ENCODE measurements at regions not wholly inside any gene's neighbourhood (a gene's known extent, or its start where the extent isn't known, plus 50 kb on each side); places are given as distances from the start of the nearest gene placed in this dataset.

DNA sequence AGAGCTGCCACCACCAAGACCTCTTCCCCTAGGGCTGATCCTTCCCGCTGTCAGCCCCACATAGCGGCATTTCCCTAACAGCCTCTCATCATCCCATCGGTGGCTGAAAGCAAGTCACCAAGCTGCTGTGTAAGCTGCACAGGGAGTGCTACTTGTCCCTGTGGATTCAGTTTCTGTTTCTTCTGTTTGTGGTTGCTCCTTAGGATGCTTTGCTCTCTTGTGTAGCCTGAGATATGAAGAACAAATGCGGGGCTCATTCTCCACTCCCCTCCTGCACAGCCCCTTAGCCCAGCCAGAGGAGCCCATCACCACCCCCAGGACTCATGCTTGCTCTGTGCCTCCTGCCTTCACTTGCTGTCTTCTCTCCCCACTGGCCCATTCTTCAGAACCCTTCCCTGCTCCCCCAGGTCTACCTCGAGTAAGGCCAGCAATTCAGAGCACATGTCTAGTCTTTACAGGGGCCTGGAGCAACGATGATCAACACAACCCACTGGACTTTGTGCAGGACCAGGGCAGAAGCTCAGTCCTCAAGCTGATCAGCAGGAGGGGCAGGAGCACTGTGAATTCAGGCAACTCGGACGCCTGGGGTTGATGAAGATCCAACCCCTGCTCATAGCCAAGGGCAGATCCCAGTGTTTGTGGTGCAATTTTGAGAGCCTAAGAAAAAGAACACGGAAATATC, 82.6 kb upstream of the GALNT2 start:
- TF ChIP-seq NFIC (IDR thresholded peaks at IDR 0.05) (no peak), FOXM1 (IDR thresholded peaks at IDR 0.05; ENCODE audit: borderline replicate concordance, low read depth) (no peak), CREB1 (IDR thresholded peaks at IDR 0.05; ENCODE audit: low read depth) (no peak), CEBPB (IDR thresholded peaks at IDR 0.05) (no peak), ZBTB7A (IDR thresholded peaks at IDR 0.05; ENCODE audit: low read depth) (no peak), RAD21 (IDR thresholded peaks at IDR 0.05; ENCODE audit: low read depth) (no peak), TEAD4 (IDR thresholded peaks at IDR 0.05) (no peak), YY1 (IDR thresholded peaks at IDR 0.05; ENCODE audit: low read depth) (no peak), EP300 (IDR thresholded peaks at IDR 0.05; ENCODE audit: borderline replicate concordance) (no peak), TAF1 (IDR thresholded peaks at IDR 0.05; ENCODE audit: low read depth) (no peak), EGR1 (IDR thresholded peaks at IDR 0.05) (no peak), TCF12 (IDR thresholded peaks at IDR 0.05; ENCODE audit: low read depth) (no peak)
- TF ChIP-seq, protein P1, sequence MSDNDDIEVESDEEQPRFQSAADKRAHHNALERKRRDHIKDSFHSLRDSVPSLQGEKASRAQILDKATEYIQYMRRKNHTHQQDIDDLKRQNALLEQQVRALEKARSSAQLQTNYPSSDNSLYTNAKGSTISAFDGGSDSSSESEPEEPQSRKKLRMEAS (IDR thresholded peaks at IDR 0.05) = no peak
- TF ChIP-seq, protein P2, sequence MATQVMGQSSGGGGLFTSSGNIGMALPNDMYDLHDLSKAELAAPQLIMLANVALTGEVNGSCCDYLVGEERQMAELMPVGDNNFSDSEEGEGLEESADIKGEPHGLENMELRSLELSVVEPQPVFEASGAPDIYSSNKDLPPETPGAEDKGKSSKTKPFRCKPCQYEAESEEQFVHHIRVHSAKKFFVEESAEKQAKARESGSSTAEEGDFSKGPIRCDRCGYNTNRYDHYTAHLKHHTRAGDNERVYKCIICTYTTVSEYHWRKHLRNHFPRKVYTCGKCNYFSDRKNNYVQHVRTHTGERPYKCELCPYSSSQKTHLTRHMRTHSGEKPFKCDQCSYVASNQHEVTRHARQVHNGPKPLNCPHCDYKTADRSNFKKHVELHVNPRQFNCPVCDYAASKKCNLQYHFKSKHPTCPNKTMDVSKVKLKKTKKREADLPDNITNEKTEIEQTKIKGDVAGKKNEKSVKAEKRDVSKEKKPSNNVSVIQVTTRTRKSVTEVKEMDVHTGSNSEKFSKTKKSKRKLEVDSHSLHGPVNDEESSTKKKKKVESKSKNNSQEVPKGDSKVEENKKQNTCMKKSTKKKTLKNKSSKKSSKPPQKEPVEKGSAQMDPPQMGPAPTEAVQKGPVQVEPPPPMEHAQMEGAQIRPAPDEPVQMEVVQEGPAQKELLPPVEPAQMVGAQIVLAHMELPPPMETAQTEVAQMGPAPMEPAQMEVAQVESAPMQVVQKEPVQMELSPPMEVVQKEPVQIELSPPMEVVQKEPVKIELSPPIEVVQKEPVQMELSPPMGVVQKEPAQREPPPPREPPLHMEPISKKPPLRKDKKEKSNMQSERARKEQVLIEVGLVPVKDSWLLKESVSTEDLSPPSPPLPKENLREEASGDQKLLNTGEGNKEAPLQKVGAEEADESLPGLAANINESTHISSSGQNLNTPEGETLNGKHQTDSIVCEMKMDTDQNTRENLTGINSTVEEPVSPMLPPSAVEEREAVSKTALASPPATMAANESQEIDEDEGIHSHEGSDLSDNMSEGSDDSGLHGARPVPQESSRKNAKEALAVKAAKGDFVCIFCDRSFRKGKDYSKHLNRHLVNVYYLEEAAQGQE (IDR thresholded peaks at IDR 0.05; ENCODE audit: low read depth) = no peak
- TF ChIP-seq, protein P3, sequence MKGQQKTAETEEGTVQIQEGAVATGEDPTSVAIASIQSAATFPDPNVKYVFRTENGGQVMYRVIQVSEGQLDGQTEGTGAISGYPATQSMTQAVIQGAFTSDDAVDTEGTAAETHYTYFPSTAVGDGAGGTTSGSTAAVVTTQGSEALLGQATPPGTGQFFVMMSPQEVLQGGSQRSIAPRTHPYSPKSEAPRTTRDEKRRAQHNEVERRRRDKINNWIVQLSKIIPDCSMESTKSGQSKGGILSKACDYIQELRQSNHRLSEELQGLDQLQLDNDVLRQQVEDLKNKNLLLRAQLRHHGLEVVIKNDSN (IDR thresholded peaks at IDR 0.05) = no peak

DNA sequence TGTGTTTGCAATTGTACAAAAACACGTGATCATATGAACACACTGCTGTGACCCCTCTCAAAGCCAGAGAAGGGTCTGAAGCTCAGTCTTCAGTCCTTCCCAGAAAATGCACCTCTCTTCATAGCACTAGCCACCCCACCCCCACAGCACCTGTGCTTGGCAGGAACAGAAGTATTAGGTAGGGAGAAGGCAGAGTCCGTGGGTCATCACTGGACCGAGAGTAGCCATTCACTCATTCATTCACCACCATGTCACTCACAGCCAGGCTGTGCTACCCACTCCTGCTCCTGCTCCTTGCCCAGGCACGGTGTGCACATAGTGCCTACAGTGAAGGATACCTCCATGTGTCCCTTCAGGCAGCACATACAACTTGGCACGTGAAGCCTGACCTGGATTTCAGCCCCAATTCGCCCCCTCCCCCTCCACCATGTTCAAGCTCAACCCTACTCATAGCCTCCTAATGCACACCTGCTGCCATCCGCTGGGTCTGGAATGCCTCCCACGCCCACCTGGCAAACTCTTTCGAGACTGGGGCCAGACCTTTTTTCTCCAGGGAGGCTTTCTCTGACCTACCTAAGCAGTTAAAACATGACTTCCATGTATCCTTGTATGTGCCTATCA, 81.9 kb upstream of the GALNT2 start:
- TF ChIP-seq, protein P2 (IDR thresholded peaks at IDR 0.05; ENCODE audit: low read depth) = no peak
- TF ChIP-seq RAD21 (IDR thresholded peaks at IDR 0.05; ENCODE audit: low read depth) = no peak

DNA sequence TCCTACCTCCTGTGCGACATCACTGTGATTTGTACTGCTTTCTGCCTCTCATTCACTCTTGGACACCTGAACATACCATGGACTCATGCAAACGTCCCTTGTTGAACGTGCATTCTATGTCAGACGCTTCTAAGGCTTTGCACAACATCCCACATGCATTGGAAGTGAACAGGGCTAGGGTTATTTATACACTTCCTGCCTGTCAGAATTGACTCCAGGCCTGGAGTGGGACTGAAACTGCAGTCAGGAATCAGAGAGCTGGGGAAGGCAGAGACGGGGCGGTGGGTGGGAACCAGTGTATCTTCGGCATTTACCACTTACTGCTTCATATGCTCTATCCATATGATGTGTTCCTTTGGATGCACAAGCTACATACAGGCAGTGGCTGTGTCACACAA, 81.4 kb upstream of the GALNT2 start:
- TF ChIP-seq ZBTB7A (IDR thresholded peaks at IDR 0.05; ENCODE audit: low read depth) (no peak), TAF1 (IDR thresholded peaks at IDR 0.05; ENCODE audit: low read depth) (no peak), FOXM1 (IDR thresholded peaks at IDR 0.05; ENCODE audit: borderline replicate concordance, low read depth) (no peak), NFIC (IDR thresholded peaks at IDR 0.05) (no peak), TEAD4 (IDR thresholded peaks at IDR 0.05) (no peak), TCF12 (IDR thresholded peaks at IDR 0.05; ENCODE audit: low read depth) (no peak), CEBPB (IDR thresholded peaks at IDR 0.05) (no peak), EP300 (IDR thresholded peaks at IDR 0.05; ENCODE audit: borderline replicate concordance) (no peak)
- TF ChIP-seq, protein P2 (IDR thresholded peaks at IDR 0.05; ENCODE audit: low read depth) = no peak
- TF ChIP-seq, protein P3 (IDR thresholded peaks at IDR 0.05) = no peak
- TF ChIP-seq, protein P1 (IDR thresholded peaks at IDR 0.05) = no peak

DNA sequence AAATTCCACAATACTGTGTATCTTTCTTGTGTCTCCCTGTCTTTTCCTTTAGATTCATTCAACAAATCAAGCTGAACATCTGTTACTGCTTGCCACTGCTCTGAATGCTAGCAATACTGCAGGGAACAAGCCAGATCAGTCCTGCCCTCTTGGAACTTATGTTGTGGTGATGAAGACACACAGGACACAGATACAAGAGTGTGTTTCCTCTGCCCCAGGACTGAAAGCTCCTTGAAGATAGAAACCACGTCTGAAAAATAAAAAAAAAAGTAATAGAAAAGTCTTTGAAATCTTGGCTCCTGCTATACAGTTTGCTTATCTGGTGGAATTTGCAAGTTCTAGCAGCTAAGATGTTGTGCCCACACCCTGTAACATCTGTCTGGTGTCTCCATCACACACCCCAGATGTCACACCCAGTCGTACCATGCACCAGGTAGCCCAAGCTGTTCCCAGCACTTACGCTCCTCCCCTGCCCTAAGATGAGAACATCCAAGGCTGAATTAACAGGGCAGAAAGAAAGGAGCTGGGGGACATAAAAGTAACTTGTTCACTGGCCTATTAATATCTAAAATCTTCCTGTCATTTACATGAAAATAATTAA, 80.2 kb upstream of the GALNT2 start:
- TF ChIP-seq NFIC (IDR thresholded peaks at IDR 0.05) (no peak), RAD21 (IDR thresholded peaks at IDR 0.05; ENCODE audit: low read depth) (no peak), FOXM1 (IDR thresholded peaks at IDR 0.05; ENCODE audit: borderline replicate concordance, low read depth) (no peak), TEAD4 (IDR thresholded peaks at IDR 0.05) (no peak), CEBPB (IDR thresholded peaks at IDR 0.05) (no peak), EGR1 (IDR thresholded peaks at IDR 0.05) (no peak), EP300 (IDR thresholded peaks at IDR 0.05; ENCODE audit: borderline replicate concordance) (no peak), CREB1 (IDR thresholded peaks at IDR 0.05; ENCODE audit: low read depth) (no peak), YY1 (IDR thresholded peaks at IDR 0.05; ENCODE audit: low read depth) (no peak), TCF12 (IDR thresholded peaks at IDR 0.05; ENCODE audit: low read depth) (no peak), ZBTB7A (IDR thresholded peaks at IDR 0.05; ENCODE audit: low read depth) (no peak)
- TF ChIP-seq, protein P1 (IDR thresholded peaks at IDR 0.05) = no peak
- TF ChIP-seq, protein P2 (IDR thresholded peaks at IDR 0.05; ENCODE audit: low read depth) = no peak
- TF ChIP-seq, protein P3 (IDR thresholded peaks at IDR 0.05) = no peak
